HG03175 (cell line): ENCODE measurements at regions not wholly inside any gene's neighbourhood (a gene's known extent, or its start where the extent isn't known, plus 50 kb on each side); places are given as distances from the start of the nearest gene placed in this dataset.
"Not testable (repeated sequence)": the region's sequence is repeated elsewhere in the genome, so short reads cannot be mapped to it uniquely, and the experiment has no call there.

Source experiments
- ATAC-seq: cut with Tn5 transposase; IDR thresholded peaks from one replicate; pipeline ENCODE4 v1.9.1; 2021; ENCODE audit warnings: mild to moderate bottlenecking, moderate library complexity; ENCODE audit not compliant: unreplicated experiment

GRCh38 chr20:22732751-22733150, 148.4 kb upstream of the FOXA2 start:
- no peak for ATAC-seq

GRCh38 chr20:22734946-22735647, 150.7 kb upstream of the FOXA2 start:
- ATAC-seq, result not testable (repeated sequence)

- no peak for ATAC-seq
These were observed 156.5 kb upstream of the FOXA2 start for GRCh38 chr20:22740829-22741228.

DNA sequence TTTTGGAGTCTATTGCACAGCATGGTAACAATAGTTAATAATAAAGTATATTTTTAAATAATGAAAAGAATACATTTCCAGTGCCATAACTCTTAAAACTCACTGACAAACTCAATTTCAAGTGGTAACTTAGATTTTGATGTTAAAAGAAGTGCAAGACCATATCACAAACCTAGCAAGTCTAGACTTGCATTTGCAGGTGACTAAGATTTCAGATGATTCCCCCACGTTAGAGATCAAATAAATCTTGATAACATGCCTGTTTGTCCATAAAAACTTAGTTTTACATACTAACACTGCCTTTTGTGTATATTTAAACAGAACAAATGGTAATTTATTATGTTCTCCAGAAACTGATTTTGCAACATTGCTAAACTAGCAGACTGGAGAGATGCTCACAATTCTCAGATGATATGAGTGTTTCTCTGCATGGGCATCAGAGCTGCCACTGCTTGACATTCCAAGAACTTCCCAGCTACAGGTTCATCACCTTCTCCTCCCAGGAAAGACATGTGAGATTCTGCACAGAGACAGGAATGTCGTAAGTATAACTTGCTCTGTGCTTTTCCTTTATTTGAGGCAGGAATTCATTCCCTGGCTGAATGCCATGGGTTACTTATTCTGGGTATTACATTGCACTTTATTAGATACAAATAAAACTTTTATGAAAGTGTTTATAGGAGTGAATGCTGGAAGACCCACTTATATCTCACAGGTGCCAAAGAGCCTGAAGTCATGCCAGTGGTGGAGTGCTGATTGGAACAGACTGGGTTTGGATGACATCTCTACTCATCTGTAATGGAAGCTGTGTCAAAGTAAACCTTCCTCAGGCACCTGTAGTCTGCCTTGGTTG, 160.2 kb upstream of the FOXA2 start:
- ATAC-seq, result no peak

GRCh38 chr20:22745194-22745500, 160.8 kb upstream of the FOXA2 start:
- no peak for ATAC-seq

DNA sequence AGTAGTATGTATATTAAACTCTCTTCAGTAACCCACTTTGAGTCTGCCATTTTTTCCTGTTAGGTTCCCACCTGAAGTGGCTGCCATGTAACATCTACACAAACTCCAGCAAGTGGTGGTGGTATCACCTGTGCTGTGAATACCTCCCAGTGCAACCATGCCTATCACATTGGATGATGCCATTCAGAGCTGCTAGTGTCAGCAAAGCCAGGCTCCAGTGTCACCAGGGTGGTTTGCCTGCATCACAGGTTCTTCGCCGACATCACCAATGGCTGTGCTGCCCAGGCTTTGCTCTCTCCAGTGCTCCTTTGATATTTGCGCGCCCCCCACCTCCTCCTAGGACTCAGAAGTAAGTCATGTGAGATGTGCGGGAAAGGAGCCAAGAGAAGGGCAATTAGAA, 162.6 kb upstream of the FOXA2 start:
- no peak for ATAC-seq

DNA sequence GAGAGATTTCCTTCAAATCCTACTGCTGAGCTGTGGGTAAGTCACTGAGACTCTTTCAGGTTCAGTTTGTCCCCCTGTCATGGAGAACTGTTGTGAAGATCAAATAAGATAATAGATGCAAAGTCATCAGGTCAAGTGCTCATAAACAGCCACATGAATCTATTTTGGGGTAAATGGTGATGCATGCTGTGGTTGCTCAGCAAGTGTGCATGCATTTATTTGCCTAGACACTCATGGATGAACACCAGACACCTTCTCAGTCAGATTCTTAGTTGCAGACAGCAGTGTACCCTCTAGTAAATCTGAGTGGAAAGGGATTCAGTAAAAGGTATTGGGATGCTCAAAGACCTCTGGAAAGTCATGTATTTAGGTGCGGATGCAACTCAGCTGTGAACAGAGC, 168.0 kb upstream of the FOXA2 start:
- no peak for ATAC-seq

DNA sequence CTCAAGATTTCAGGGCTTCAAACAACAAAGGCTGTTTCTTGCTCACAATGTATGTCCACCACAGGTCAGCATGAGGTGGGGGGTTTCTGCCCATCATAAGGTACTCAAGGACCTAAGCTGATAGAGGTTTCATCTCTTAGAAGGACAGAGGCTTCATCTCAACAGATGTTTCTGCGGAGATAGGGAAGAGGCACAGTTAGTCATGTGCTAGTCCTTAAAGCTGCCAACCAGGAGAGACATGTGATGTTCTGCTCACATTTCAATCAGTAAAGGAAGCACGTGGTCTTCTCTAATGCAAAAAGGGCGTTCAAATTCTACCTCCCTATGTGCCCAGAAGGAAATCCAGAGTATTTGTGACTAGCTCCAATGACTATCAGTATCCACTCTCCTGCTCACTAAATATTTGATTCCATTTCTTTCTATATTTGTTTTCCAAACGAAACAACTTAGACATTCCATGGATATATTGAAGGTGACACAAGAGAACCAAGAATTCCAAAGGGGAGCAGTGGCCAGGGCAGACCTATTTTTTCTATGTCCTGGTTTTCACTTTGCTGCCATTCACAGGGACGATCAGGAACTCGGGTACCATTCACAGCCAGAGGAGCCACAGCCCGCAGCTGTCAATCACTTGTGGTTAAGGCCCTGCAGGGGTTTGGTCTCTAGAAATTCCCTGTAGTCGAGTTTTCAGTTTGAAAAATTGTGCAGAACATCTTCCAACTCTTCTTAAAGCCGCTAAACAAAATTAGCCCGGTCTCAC, 173.2 kb upstream of the FOXA2 start:
- ATAC-seq, result no peak

DNA sequence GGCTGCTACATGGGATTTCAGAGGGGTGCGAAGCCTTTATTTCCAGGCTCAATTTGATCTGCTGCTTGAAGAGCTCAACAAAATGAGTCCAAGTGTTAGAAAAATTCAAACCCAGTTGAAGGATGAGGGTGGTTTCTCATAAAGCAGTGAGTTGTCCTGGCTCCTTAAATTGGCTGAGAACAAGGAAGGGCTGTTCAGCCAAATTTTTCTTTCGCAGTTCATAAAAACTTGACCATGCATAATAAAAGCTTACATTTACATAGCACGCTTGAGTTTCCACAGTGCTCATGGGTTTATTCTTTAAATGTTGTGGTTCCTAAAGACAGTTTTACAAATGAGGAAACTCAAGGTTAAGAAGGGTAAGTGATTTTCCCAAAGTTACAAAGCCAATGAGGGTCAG, 174.4 kb upstream of the FOXA2 start:
- no peak for ATAC-seq

DNA sequence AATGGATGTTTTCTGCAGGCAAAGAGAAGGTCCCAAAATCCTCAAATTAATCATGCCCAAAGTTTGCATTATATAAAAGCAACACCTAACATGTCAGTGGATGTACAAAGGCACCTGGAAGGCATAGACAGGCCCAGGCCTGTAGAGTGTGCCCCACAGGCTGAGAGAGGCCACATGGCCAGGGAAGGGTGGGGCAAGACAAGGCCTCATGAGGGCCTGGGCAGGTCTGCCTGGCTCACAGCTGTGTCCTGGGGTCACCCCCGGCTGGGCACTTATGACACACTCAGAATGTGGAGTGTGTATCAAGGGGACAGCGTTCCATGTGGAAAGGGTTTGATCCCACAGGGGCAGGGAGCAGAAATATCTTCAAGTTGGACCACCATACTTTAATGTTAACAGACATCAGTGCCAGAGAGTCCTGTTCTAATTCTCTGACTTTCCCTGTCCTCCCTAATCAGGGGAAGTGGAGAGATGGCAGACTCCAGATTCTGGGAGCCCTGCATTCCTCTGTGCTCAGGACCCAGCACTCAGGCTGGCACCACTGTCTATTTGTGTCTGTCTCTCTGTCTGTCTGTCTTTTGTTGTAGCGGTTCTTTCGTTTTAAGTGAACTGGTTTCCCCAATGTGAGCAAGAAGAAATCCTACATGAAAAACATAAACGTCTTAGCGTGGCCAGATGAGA, 178.3 kb upstream of the FOXA2 start:
- ATAC-seq, result no peak

- ATAC-seq, result no peak
These were observed 179.0 kb upstream of the FOXA2 start for GRCh38 chr20:22763257-22763906.

- no peak for ATAC-seq
These were observed 184.2 kb upstream of the FOXA2 start for GRCh38 chr20:22768266-22769178.

- no peak for ATAC-seq
These were observed 185.9 kb upstream of the FOXA2 start for GRCh38 chr20:22770241-22770800.

- ATAC-seq, result no peak
These were observed 187.3 kb upstream of the FOXA2 start for GRCh38 chr20:22771706-22772105.

DNA sequence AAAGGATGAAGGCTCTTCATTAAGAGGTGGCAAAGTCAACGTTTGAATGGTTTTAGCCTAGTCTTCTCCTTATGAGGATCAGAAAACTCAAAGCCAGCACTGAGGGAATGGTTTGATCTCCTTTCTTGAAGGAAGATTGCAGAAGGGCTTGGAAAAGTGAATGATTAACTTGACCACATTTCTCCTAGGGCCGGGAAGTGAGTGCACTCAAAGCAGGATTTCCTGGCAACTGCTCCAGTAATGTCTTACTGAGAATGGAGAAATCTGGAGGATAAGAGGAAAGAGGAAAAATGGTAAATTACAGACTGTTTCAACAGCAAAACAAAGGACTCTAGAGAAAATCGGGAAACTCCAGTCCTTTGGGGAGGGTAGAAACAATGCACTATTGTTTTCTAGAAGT, 189.0 kb upstream of the FOXA2 start:
- ATAC-seq, result no peak

- no peak for ATAC-seq
These were observed 190.9 kb upstream of the FOXA2 start for GRCh38 chr20:22775256-22775655.

- no peak for ATAC-seq
These were observed 191.3 kb upstream of the FOXA2 start for GRCh38 chr20:22775671-22776139.

DNA sequence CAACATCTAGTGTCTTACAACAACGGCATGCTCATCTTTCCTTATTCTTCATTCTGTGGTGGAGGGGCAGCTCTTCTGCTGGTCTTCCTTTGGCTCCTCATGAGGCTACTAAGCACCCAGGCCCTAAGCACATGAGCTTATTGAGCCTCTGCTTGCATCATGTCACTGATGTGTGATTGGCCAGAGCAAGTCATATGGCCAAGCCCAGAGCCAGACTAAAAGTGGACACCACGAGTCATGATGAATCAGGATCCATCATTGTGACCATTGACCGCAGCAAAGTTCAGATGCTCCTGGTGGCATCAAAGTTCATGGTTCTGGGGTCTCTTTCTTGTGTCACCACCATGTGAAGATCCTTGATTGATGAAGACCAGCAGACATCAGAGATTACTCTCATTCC, 192.0 kb upstream of the FOXA2 start:
- ATAC-seq, result no peak

DNA sequence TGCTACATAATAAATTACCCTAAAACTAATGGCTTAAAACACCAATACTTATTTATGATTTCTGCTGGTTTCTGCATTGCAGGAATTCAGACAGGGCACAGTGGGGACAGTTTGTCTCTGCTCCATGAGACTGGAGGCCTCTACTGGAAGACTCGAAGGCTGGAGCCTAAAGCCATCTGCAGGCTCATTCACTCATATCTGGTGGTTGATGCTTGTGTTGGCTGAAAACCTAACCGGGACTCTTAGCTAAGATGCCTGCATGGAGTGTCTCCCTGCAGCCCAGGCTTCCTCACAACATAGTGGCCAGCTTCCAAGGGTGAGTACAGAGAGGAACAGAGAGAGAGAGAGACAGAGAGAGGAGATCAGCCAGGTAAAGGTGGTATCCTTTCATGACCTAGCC, 195.5 kb upstream of the FOXA2 start:
- ATAC-seq, result no peak
